MM.1S (cell line): ENCODE measurements at regions not wholly inside any gene's neighbourhood (a gene's known extent, or its start where the extent isn't known, plus 50 kb on each side); places are given as distances from the start of the nearest gene placed in this dataset.

ENCODE experiments used
- EZH2 ChIP-seq: fragments of 300-600 bp; sonication (generic); optimal IDR thresholded peaks from 2 replicates; pipeline ENCODE3; 2017; ENCODE audit warnings: low read depth, mild to moderate bottlenecking, antibody characterized with exemption, low read length, mixed read lengths
- TF ChIP-seq, protein P1 (sequence below): fragments of 300-600 bp; sonication (generic); IDR thresholded peaks from 2 replicates; pipeline ENCODE4 v1.5.1; 2016; ENCODE audit warnings: antibody characterized with exemption, low read length, mixed read lengths

GRCh38 chr1:13878451-13878850 lies 178.5 kb downstream of the PRDM2 start:
- TF ChIP-seq, protein P1, sequence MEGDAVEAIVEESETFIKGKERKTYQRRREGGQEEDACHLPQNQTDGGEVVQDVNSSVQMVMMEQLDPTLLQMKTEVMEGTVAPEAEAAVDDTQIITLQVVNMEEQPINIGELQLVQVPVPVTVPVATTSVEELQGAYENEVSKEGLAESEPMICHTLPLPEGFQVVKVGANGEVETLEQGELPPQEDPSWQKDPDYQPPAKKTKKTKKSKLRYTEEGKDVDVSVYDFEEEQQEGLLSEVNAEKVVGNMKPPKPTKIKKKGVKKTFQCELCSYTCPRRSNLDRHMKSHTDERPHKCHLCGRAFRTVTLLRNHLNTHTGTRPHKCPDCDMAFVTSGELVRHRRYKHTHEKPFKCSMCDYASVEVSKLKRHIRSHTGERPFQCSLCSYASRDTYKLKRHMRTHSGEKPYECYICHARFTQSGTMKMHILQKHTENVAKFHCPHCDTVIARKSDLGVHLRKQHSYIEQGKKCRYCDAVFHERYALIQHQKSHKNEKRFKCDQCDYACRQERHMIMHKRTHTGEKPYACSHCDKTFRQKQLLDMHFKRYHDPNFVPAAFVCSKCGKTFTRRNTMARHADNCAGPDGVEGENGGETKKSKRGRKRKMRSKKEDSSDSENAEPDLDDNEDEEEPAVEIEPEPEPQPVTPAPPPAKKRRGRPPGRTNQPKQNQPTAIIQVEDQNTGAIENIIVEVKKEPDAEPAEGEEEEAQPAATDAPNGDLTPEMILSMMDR, result no peak
- no peak for TF ChIP-seq EZH2
